Gastroesophageal sphincter (tissue), 3 donors: ENCODE measurements at regions not wholly inside any gene's neighbourhood (a gene's known extent, or its start where the extent isn't known, plus 50 kb on each side); places are given as distances from the start of the nearest gene placed in this dataset.

Experiments
- CTCF ChIP-seq, 4 experiments: fragments of 200-600 bp in 2 of 4; fragments of 450-650 bp in 2 of 4; sonication (generic) in 1 of 4; IDR thresholded peaks; one replicate each; pipeline ENCODE4 v1.5.1; 2017 to 2019; ENCODE audit warnings: antibody characterized with exemption in 4 of 4, mild to moderate bottlenecking in 2 of 4, moderate library complexity in 2 of 4
- EP300 ChIP-seq: sonication (generic); formaldehyde crosslinking; IDR thresholded peaks from one replicate; pipeline ENCODE4 v1.6.1; 2017; ENCODE audit warnings: antibody characterized with exemption, mild to moderate bottlenecking
- POLR2A ChIP-seq, 2 donors: fragments of 450-650 bp; IDR thresholded peaks; one replicate each; pipeline ENCODE4 v1.6.1; 2017; ENCODE audit warnings: antibody characterized with exemption in 2 of 2, mild to moderate bottlenecking in 2 of 2, moderate library complexity in 1 of 2
- POLR2AphosphoS5 ChIP-seq: sonication (generic); formaldehyde crosslinking; IDR thresholded peaks from one replicate; pipeline ENCODE4 v1.6.1; 2017; ENCODE audit warnings: antibody characterized with exemption

- TF ChIP-seq CTCF (IDR thresholded peaks at IDR 0.05) (no peak), POLR2A (IDR thresholded peaks at IDR 0.05) (no peak), EP300 (no peak), POLR2AphosphoS5 (no peak)
These were observed 174.8 kb upstream of the CXCL13 start for GRCh38 chr4:77430847-77431246.
